IMR-90 (cell line): ENCODE measurements at regions not wholly inside any gene's neighbourhood (a gene's known extent, or its start where the extent isn't known, plus 50 kb on each side); places are given as distances from the start of the nearest gene placed in this dataset.

ENCODE experiments used
- ATAC-seq: fragments of 200-7000 bp; cut with Tn5 transposase; 2 replicates; pipeline ENCODE4 v1.9.1; 2020; ENCODE audit warnings: low read depth, mild to moderate bottlenecking, moderate library complexity
- BruUV-seq: library from RNA; stranded (reverse); fragments of 400-500 nt; replicated peaks from 2 replicates; lab custom pipeline; 2021; lab: Mats Ljungman, UMichigan
- CTCF ChIA-PET: fragments of 300-600 bp; formaldehyde crosslinking; extraction: SDS; loops from one replicate; lab custom pipeline; 2021; ENCODE audit warnings: antibody characterized with exemption; lab: Yijun Ruan, JAX
- POLR2A ChIA-PET: fragments of 300-600 bp; sonication (Branson Sonifier 250); formaldehyde crosslinking; loops from one replicate; lab custom pipeline; 2022; ENCODE audit warnings: antibody characterized with exemption; ENCODE audit not compliant: unreplicated experiment; lab: Charles Lee
- DNase-seq: peaks from one replicate; pipeline ENCODE4 v3.0.0; 2013
- H2AFZ ChIP-seq: replicated peaks from 2 replicates; pipeline ENCODE3; 2013; ENCODE audit warnings: low read length, mild to moderate bottlenecking; ENCODE audit not compliant: poor library complexity
- H2AK5ac ChIP-seq: 2 replicates; pipeline ENCODE4 v1.6.1; 2013; ENCODE audit warnings: low read depth, low read length, inconsistent platforms
- H2AK9ac ChIP-seq: replicated peaks from 2 replicates; pipeline ENCODE3; 2013; ENCODE audit warnings: mild to moderate bottlenecking, low read depth, low read length, moderate library complexity; ENCODE audit not compliant: poor library complexity
- H2BK120ac ChIP-seq: 2 replicates; pipeline ENCODE4 v1.6.1; 2013; ENCODE audit warnings: low read depth, low read length, inconsistent platforms
- H2BK15ac ChIP-seq: 3 replicates; pipeline ENCODE4 v1.6.1; 2013; ENCODE audit warnings: low read depth, low read length, inconsistent platforms
- H2BK20ac ChIP-seq: 2 replicates; pipeline ENCODE4 v1.6.1; 2013; ENCODE audit warnings: low read depth, mild to moderate bottlenecking, inconsistent platforms, low read length, moderate library complexity
- H2BK5ac ChIP-seq: 2 replicates; pipeline ENCODE4 v1.6.1; 2013; ENCODE audit warnings: mild to moderate bottlenecking, low read depth, low read length, inconsistent platforms; ENCODE audit not compliant: poor library complexity, severe bottlenecking
- H3K14ac ChIP-seq: replicated peaks from 2 replicates; pipeline ENCODE4 v1.6.1; 2013; ENCODE audit warnings: low read depth, low read length, inconsistent platforms
- H3K18ac ChIP-seq: 2 replicates; pipeline ENCODE4 v1.6.1; 2013; ENCODE audit warnings: low read depth, low read length, control low read depth
- H3K23ac ChIP-seq: 2 replicates; pipeline ENCODE4 v1.6.1; 2013; ENCODE audit warnings: low read depth, low read length, inconsistent platforms
- H3K27ac ChIP-seq: 2 replicates; pipeline ENCODE4 v1.5.1; 2013; ENCODE audit warnings: mild to moderate bottlenecking, control low read depth, low read length; ENCODE audit not compliant: insufficient read depth
- H3K27me3 ChIP-seq: 2 replicates; pipeline ENCODE4 v1.6.1; 2013; ENCODE audit warnings: low read length; ENCODE audit not compliant: control insufficient read depth, insufficient read depth
- H3K36me3 ChIP-seq: 2 replicates; pipeline ENCODE4 v1.6.1; 2013; ENCODE audit warnings: low read length, mixed read lengths; ENCODE audit not compliant: control insufficient read depth, insufficient read depth
- H3K4ac ChIP-seq: 2 replicates; pipeline ENCODE4 v1.6.1; 2013; ENCODE audit warnings: low read depth, low read length, inconsistent platforms
- H3K4me1 ChIP-seq: 2 replicates; pipeline ENCODE4 v1.6.1; 2013; ENCODE audit warnings: low read length, mixed read lengths; ENCODE audit not compliant: control insufficient read depth, insufficient read depth
- H3K4me2 ChIP-seq: 2 replicates; pipeline ENCODE4 v1.6.1; 2013; ENCODE audit warnings: low read depth, mild to moderate bottlenecking, control low read depth, low read length, moderate library complexity
- H3K4me3 ChIP-seq: 2 replicates; pipeline ENCODE4 v1.5.1; 2013; ENCODE audit warnings: low read depth, mild to moderate bottlenecking, control low read depth, low read length, moderate library complexity; ENCODE audit not compliant: insufficient read depth
- H3K56ac ChIP-seq: 2 replicates; pipeline ENCODE4 v1.6.1; 2013; ENCODE audit warnings: low read length, inconsistent platforms; ENCODE audit not compliant: insufficient read depth; ENCODE audit errors: extremely low read depth
- H3K79me1 ChIP-seq, 2 experiments: 2 replicates each; pipeline ENCODE4 v1.6.1; 2013; ENCODE audit warnings: low read length in 2 of 2, inconsistent platforms in 1 of 2, low read depth in 1 of 2
- H3K9ac ChIP-seq: 2 replicates; pipeline ENCODE4 v1.6.1; 2013; ENCODE audit warnings: low read depth, low read length, control low read depth
- H3K9me1 ChIP-seq: 2 replicates; pipeline ENCODE4 v1.6.1; 2013; ENCODE audit warnings: low read length, inconsistent platforms; ENCODE audit not compliant: insufficient read depth
- H3K9me3 ChIP-seq: 2 replicates; pipeline ENCODE4 v1.6.1; 2013; ENCODE audit warnings: low read length; ENCODE audit not compliant: control insufficient read depth, insufficient read depth
- H4K20me1 ChIP-seq: 2 replicates; pipeline ENCODE4 v1.6.1; 2013; ENCODE audit warnings: low read length, inconsistent platforms; ENCODE audit not compliant: insufficient read depth
- H4K5ac ChIP-seq: 2 replicates; pipeline ENCODE4 v1.6.1; 2013; ENCODE audit warnings: mild to moderate bottlenecking, low read depth, low read length, control low read depth
- H4K8ac ChIP-seq, 2 experiments: 2 replicates each; pipeline ENCODE4 v1.6.1; 2013; ENCODE audit warnings: low read depth in 2 of 2, low read length in 2 of 2, control low read depth in 1 of 2, inconsistent platforms in 1 of 2
- H4K91ac ChIP-seq: 2 replicates; pipeline ENCODE4 v1.6.1; 2013; ENCODE audit warnings: low read depth, low read length, inconsistent platforms; ENCODE audit not compliant: insufficient read depth
- BHLHE40 ChIP-seq: fragments of 150-350 bp; IDR thresholded peaks from 2 replicates; pipeline ENCODE4 v1.6.1; 2016; ENCODE audit warnings: mild to moderate bottlenecking, low read depth, low read length
- CHD1 ChIP-seq: IDR thresholded peaks from 2 replicates; pipeline ENCODE4 v1.6.1; 2012; ENCODE audit warnings: low read depth, low read length, improper control_type of control experiment
- CTCF ChIP-seq: conservative IDR thresholded peaks from 2 replicates; pipeline ENCODE4 v1.5.1; 2012; ENCODE audit warnings: mild to moderate bottlenecking, low read depth, low read length, improper control_type of control experiment
- ELK1 ChIP-seq: fragments of 150-350 bp; IDR thresholded peaks from 2 replicates; pipeline ENCODE4 v1.6.1; 2016; ENCODE audit warnings: low read depth, mild to moderate bottlenecking, low read length, moderate library complexity, borderline replicate concordance
- FOS ChIP-seq: fragments of 150-350 bp; IDR thresholded peaks from 2 replicates; pipeline ENCODE4 v1.6.1; 2016; ENCODE audit warnings: low read depth, low read length
- MAFK ChIP-seq: IDR thresholded peaks from 2 replicates; pipeline ENCODE4 v1.6.1; 2012; ENCODE audit warnings: low read depth, low read length, improper control_type of control experiment
- MAZ ChIP-seq: IDR thresholded peaks from 2 replicates; pipeline ENCODE4 v1.6.1; 2012; ENCODE audit warnings: low read depth, mild to moderate bottlenecking, low read length, improper control_type of control experiment, moderate library complexity, borderline replicate concordance
- MXI1 ChIP-seq: IDR thresholded peaks from 2 replicates; pipeline ENCODE4 v1.6.1; 2012; ENCODE audit warnings: low read depth, mild to moderate bottlenecking, low read length, moderate library complexity, borderline replicate concordance
- NFE2L2 ChIP-seq: fragments of 150-350 bp; IDR thresholded peaks from 2 replicates; pipeline ENCODE4 v1.6.1; 2016; ENCODE audit warnings: low read depth, mild to moderate bottlenecking, low read length
- POLR2A ChIP-seq: IDR thresholded peaks from 2 replicates; pipeline ENCODE4 v1.6.1; 2012; ENCODE audit warnings: mild to moderate bottlenecking, low read depth, low read length
- RAD21 ChIP-seq: IDR thresholded peaks from 2 replicates; pipeline ENCODE4 v1.6.1; 2012; ENCODE audit warnings: low read length, improper control_type of control experiment
- RCOR1 ChIP-seq: IDR thresholded peaks from 2 replicates; pipeline ENCODE4 v1.6.1; 2012; ENCODE audit warnings: mild to moderate bottlenecking, low read length, improper control_type of control experiment; ENCODE audit not compliant: insufficient replicate concordance
- RFX5 ChIP-seq: IDR thresholded peaks from 2 replicates; pipeline ENCODE4 v1.8.0; 2012; ENCODE audit warnings: low read depth, mild to moderate bottlenecking, low read length, moderate library complexity
- SMC3 ChIP-seq: fragments of 150-350 bp; IDR thresholded peaks from 2 replicates; pipeline ENCODE4 v1.6.1; 2016; ENCODE audit warnings: low read depth, mild to moderate bottlenecking, antibody characterized with exemption, low read length, moderate library complexity
- USF2 ChIP-seq: fragments of 150-350 bp; IDR thresholded peaks from 2 replicates; pipeline ENCODE4 v1.6.1; 2017; ENCODE audit warnings: mild to moderate bottlenecking, antibody characterized with exemption, low read length, low read depth
- WGBS, 2 experiments: methylation state at CpG; one replicate each; pipeline versions ENCODE4 v1.1.5 to v1.1.7; 2013; ENCODE audit warnings: missing lambda C conversion rate in 2 of 2; ENCODE audit not compliant: insufficient read length in 1 of 2; ENCODE audit errors: extremely low coverage in 2 of 2; 5-methylcytosine and 5-hydroxymethylcytosine counted together
- dilution Hi-C: fragments of 300-500 bp; cut with HindIII; formaldehyde crosslinking; loops from one replicate; pipeline ENCODE4 v1.14.3; 2018; ENCODE audit warnings: low sequenced_read_pairs; ENCODE audit not compliant: unreplicated experiment
- in situ Hi-C: fragments of 300-500 bp; cut with MboI; formaldehyde crosslinking; loops from 3 replicates; pipeline ENCODE4 v1.14.3; 2019; ENCODE audit warnings: low sequenced_read_pairs, inconsistent platforms, mixed read lengths
- intact Hi-C: fragments of 100-400 bp; cut with micrococcal nuclease; formaldehyde crosslinking; loops from 2 replicates; pipeline ENCODE4 v1.10.0; 2022

- ChIA-PET POLR2A (no interaction called here), CTCF (no interaction called here)
- Histone ChIP-seq H2BK5ac (no peak overlapping the region), H3K56ac (no peak overlapping the region), H3K79me1 (no peaks in the 10 kb centered on the region), H2AK9ac (no peak overlapping the region), H3K36me3 (no peaks in the 10 kb centered on the region), H3K9me1 (no peaks in the 10 kb centered on the region), H2BK15ac (no peak overlapping the region), H3K4me2 (no peak overlapping the region), H4K91ac (no peak overlapping the region), H4K5ac (no peak overlapping the region), H2BK20ac (no peak overlapping the region), H3K14ac (no peak overlapping the region), H3K27me3 (peaks cover 1% of the 10 kb centered on the region), H3K4me1 (no peaks in the 10 kb centered on the region), H2AK5ac (no peak overlapping the region), H3K9me3 (no peaks in the 10 kb centered on the region), H3K23ac (no peak overlapping the region), H3K27ac (no peak overlapping the region), H2BK120ac (no peak overlapping the region), H3K4ac (no peak overlapping the region), H3K4me3 (no peak overlapping the region), H2AFZ (no peak overlapping the region), H3K18ac (no peak overlapping the region), H4K20me1 (no peaks in the 10 kb centered on the region), H4K8ac (no peak overlapping the region), H3K9ac (no peak overlapping the region)
- ATAC-seq (no peak), DNase-seq (no peak)
- dilution Hi-C loops, result no loop called here
- intact Hi-C loops, result no loop called here
- no peak for TF ChIP-seq NFE2L2
- TF ChIP-seq RCOR1, result no peak
- no peak for TF ChIP-seq RFX5
- no peak for TF ChIP-seq USF2
- TF ChIP-seq CHD1, result no peak
- TF ChIP-seq MAFK, result no peak
- TF ChIP-seq ELK1, result no peak
- no peak for TF ChIP-seq POLR2A
- no peak for TF ChIP-seq MXI1
- TF ChIP-seq RAD21, result no peak
- no peak for TF ChIP-seq BHLHE40
- no peak for TF ChIP-seq MAZ
- TF ChIP-seq FOS, result no peak
- TF ChIP-seq CTCF, result no peak
- no peak for TF ChIP-seq SMC3
- in situ Hi-C loops, result no loop called here
- BruUV-seq, result no TSS peak
- WGBS, 2 experiments, result 82% methylated on average over 3 of the region's 7 CpGs; no CpG with 5 or more reads in 1 of the 2 experiments
Observed at GRCh38 chr5:124277767-124278545, 468.5 kb downstream of the ZNF608 start.
